SK-N-SH treated with all-trans-retinoic acid at 6 μM for 48 hours (cell line): ENCODE measurements at regions not wholly inside any gene's neighbourhood (a gene's known extent, or its start where the extent isn't known, plus 50 kb on each side); places are given as distances from the start of the nearest gene placed in this dataset.

Source experiments
- ARNTL ChIP-seq: fragments of 450-650 bp; formaldehyde crosslinking; IDR thresholded peaks from 2 replicates; pipeline ENCODE4 v1.5.0; 2020; ENCODE audit warnings: low read depth, mild to moderate bottlenecking, moderate library complexity, borderline replicate concordance
- CREB5 ChIP-seq: fragments of 250-450 bp; sonication (Bioruptor Pico); IDR thresholded peaks from 2 replicates; pipeline ENCODE4 v1.5.1; 2020; ENCODE audit warnings: low read depth, mild to moderate bottlenecking, moderate library complexity
- CSRNP3 ChIP-seq: fragments of 250-450 bp; sonication (Bioruptor Pico); IDR thresholded peaks from 2 replicates; pipeline ENCODE4 v1.5.1; 2021; ENCODE audit warnings: mild to moderate bottlenecking, moderate library complexity
- GLIS3 ChIP-seq: fragments of 250-450 bp; sonication (Bioruptor Pico); IDR thresholded peaks from 2 replicates; pipeline ENCODE4 v1.5.0; 2020; ENCODE audit warnings: mild to moderate bottlenecking, moderate library complexity
- OSR1 ChIP-seq: fragments of 250-450 bp; sonication (Bioruptor Pico); IDR thresholded peaks from 2 replicates; pipeline ENCODE4 v1.8.0; 2022; ENCODE audit warnings: moderate library complexity, mild to moderate bottlenecking, inconsistent platforms
- PATZ1 ChIP-seq: fragments of 250-450 bp; sonication (Bioruptor Pico); IDR thresholded peaks from 2 replicates; pipeline ENCODE4 v1.8.0; 2020; ENCODE audit warnings: mild to moderate bottlenecking, moderate library complexity, borderline replicate concordance
- PPARA ChIP-seq: fragments of 250-450 bp; sonication (Bioruptor Pico); IDR thresholded peaks from 2 replicates; pipeline ENCODE4 v1.5.0; 2020; ENCODE audit warnings: mild to moderate bottlenecking, borderline replicate concordance
- RARB ChIP-seq: fragments of 250-450 bp; sonication (Bioruptor Pico); IDR thresholded peaks from 2 replicates; pipeline ENCODE4 v1.8.0; 2021; ENCODE audit warnings: mild to moderate bottlenecking, moderate library complexity
- SNAI2 ChIP-seq: fragments of 250-450 bp; sonication (Bioruptor Pico); IDR thresholded peaks from 2 replicates; pipeline ENCODE4 v1.5.0; 2020; ENCODE audit warnings: mild to moderate bottlenecking, moderate library complexity
- TOX ChIP-seq: fragments of 250-450 bp; sonication (Bioruptor Pico); IDR thresholded peaks from 2 replicates; pipeline ENCODE4 v1.8.0; 2021; ENCODE audit warnings: mild to moderate bottlenecking, moderate library complexity, borderline replicate concordance
- TSHZ2 ChIP-seq: fragments of 250-450 bp; sonication (Bioruptor Pico); IDR thresholded peaks from 2 replicates; pipeline ENCODE4 v1.5.0; 2020; ENCODE audit warnings: mild to moderate bottlenecking, moderate library complexity
- ZFP3 ChIP-seq: fragments of 250-450 bp; sonication (Bioruptor Pico); IDR thresholded peaks from 2 replicates; pipeline ENCODE4 v1.5.0; 2020; ENCODE audit warnings: mild to moderate bottlenecking, moderate library complexity
- ZNF70 ChIP-seq: fragments of 450-650 bp; formaldehyde crosslinking; IDR thresholded peaks from 2 replicates; pipeline ENCODE4 v1.5.0; 2020; ENCODE audit warnings: mild to moderate bottlenecking, moderate library complexity
- ZNF8 ChIP-seq: fragments of 450-650 bp; formaldehyde crosslinking; IDR thresholded peaks from 2 replicates; pipeline ENCODE4 v1.5.0; 2020; ENCODE audit warnings: mild to moderate bottlenecking, moderate library complexity

GRCh38 chr1:233561708-233562426, 52.0 kb upstream of the KCNK1 start:
- TF ChIP-seq GLIS3 (no peak), TOX (CRISPR knock-in tag) (no peak), ZFP3 (no peak), PATZ1 (CRISPR knock-in tag) (no peak), TSHZ2 (CRISPR knock-in tag) (no peak), CSRNP3 (CRISPR knock-in tag) (no peak), ZNF70 (no peak), ARNTL (CRISPR knock-in tag) (no peak), RARB (CRISPR knock-in tag) (no peak), CREB5 (no peak), SNAI2 (CRISPR knock-in tag) (no peak), OSR1 (CRISPR knock-in tag) (no peak), ZNF8 (CRISPR knock-in tag) (no peak), PPARA (CRISPR knock-in tag) (no peak)
